ENCODE measurements at regions not wholly inside any gene's neighbourhood (a gene's known extent, or its start where the extent isn't known, plus 50 kb on each side); places are given as distances from the start of the nearest gene placed in this dataset.

DNA sequence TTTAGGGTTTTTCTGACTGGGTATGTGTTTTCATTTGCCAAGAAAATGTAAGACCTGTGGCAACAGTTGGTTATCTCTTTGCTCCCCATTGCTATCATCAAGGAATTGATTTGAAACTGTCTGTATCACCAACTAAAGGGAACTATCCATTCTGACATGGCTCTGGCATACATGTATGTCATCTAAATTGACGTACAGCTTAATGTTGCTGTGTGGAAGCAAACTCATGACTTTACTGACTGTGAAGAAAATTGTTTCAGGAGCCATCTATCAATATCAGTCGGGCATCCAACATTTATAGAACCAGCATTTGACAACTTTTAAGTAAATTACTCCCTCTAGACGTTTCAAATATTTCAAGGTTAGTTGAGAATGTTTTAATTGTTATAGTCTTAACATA, 555.8 kb upstream of the EPHA7 start:
- TF ChIP-seq, protein P1, sequence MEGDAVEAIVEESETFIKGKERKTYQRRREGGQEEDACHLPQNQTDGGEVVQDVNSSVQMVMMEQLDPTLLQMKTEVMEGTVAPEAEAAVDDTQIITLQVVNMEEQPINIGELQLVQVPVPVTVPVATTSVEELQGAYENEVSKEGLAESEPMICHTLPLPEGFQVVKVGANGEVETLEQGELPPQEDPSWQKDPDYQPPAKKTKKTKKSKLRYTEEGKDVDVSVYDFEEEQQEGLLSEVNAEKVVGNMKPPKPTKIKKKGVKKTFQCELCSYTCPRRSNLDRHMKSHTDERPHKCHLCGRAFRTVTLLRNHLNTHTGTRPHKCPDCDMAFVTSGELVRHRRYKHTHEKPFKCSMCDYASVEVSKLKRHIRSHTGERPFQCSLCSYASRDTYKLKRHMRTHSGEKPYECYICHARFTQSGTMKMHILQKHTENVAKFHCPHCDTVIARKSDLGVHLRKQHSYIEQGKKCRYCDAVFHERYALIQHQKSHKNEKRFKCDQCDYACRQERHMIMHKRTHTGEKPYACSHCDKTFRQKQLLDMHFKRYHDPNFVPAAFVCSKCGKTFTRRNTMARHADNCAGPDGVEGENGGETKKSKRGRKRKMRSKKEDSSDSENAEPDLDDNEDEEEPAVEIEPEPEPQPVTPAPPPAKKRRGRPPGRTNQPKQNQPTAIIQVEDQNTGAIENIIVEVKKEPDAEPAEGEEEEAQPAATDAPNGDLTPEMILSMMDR (IDR thresholded peaks at IDR 0.05; ENCODE audit: control extremely low read depth, extremely low read depth, low read depth, missing control alignments) = no peak
- DNase-seq (ENCODE audit: extremely low spot score) = no peak
- POLR2A ChIA-PET = no interaction called here
- CTCF ChIA-PET = no interaction called here

DNA sequence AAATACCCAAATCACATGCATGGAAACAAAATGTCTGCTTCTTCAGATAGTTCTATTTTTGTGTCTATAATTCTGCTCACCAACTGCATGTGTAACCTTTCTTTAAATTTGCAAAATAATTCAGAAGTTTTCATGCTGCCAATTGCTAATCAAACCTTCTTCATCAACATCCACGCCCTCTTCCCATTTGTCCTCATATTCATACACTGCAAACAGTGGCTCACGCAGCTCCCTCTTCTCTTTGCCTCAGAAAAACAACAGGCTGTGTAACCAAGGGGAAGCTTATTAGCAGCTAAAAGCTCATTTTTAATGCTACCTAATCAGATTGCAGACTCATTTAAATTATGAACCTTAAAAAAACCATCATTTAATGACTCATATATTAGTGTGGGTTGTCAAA, 555.0 kb upstream of the EPHA7 start:
- POLR2A ChIA-PET = no interaction called here
- TF ChIP-seq, protein P1 (IDR thresholded peaks at IDR 0.05; ENCODE audit: control extremely low read depth, extremely low read depth, low read depth, missing control alignments) = no peak
- CTCF ChIA-PET = no interaction called here

DNA sequence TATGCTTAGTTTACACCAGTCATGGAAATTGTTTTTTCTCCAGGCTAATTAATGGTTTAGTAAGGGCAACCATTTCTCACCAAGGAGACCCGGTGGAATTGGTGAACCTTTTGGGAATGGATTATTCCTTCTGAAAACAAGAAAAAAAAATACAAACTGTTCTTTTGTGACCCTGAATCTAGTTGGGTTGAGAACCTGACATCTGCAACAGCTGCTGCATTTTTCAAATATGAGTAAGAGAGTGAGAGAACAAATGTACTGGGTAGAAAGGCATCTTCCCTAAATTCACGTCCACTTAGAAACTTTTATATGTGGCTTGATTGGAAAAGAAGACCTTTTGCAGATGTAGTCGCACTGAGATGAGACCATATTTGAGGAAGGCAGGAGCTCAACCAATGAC, 553.4 kb upstream of the EPHA7 start:
- no peak for DNase-seq (ENCODE audit: extremely low spot score)
- ChIA-PET POLR2A (no interaction called here), CTCF (no interaction called here)
- TF ChIP-seq, protein P1 (IDR thresholded peaks at IDR 0.05; ENCODE audit: control extremely low read depth, extremely low read depth, low read depth, missing control alignments) = no peak

More for the DNA sequence above, 555.0 kb upstream of the EPHA7 start:
- no peak for DNase-seq (ENCODE audit: extremely low spot score)

DNA sequence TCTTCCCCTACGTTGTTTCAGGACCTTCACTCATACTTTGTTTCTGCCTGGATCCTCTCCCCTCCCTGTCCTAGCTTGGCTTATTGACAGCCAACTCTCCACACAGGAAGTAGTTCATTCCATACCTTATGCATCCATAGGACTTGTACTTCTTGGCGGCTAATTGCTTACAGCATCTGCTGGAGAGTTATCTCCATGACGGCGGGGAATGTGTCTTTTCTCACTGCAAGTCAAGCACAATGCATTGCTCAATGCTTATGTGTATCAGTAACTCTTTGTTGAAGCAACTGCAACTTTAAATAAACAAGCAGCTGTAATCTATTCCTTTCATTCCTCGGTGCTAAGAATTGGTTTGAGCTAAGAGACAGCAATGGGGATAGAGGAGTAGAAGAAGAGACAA, 551.3 kb upstream of the EPHA7 start:
- POLR2A ChIA-PET = no interaction called here
- DNase-seq (ENCODE audit: extremely low spot score) = no peak
- CTCF ChIA-PET = interaction anchor here (1.0 to 1.3 kb wide), 2 partner anchors 11 to 16 kb away, joined by 3 read pairs; no protein-coding TSS in a partner anchor
- TF ChIP-seq, protein P1 (IDR thresholded peaks at IDR 0.05; ENCODE audit: control extremely low read depth, extremely low read depth, low read depth, missing control alignments) = no peak

DNA sequence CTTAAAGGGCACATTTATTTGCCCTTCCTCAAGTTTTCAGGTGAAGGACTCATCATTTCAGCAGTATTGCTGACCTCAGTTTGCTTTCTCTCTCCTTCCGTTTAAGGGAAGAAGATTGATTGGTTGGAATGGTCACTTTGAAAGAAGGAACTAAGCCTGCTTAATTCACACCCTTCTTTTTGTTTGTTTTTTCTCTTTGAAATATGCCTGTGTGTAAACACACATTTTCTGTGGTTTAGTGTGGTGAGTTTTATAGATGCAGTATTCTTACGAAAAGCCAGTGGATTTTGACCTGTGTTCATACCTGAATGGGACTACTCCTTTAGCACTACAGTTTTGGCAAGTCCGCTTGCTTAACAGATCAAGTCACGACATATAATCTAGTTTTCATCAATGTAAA, 548.8 kb upstream of the EPHA7 start:
- CTCF ChIA-PET = no interaction called here
- DNase-seq (ENCODE audit: extremely low spot score) = no peak
- POLR2A ChIA-PET = no interaction called here
- TF ChIP-seq, protein P1 (IDR thresholded peaks at IDR 0.05; ENCODE audit: control extremely low read depth, extremely low read depth, low read depth, missing control alignments) = no peak

DNA sequence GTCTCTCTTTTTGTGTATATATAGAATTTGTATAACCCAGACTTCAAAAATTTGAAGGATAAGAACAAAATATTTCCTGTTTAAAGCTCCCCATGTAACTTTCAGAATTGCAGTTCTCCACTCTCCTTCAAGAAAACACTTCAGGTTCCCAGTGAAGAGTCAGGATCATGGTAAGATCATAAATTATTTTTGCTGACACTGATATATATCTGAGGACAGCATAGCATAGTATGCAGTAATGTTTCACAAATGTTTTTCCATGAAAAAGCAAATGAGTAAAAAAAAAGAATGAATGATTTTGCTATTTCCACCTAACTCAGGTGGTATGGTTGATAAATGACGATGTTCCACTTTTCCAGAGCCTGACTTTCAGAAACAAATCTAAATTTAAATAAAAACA, 545.6 kb upstream of the EPHA7 start:
- DNase-seq (ENCODE audit: extremely low spot score) = no peak
- ChIA-PET POLR2A (no interaction called here), CTCF (no interaction called here)
- TF ChIP-seq, protein P1 (IDR thresholded peaks at IDR 0.05; ENCODE audit: control extremely low read depth, extremely low read depth, low read depth, missing control alignments) = no peak

DNA sequence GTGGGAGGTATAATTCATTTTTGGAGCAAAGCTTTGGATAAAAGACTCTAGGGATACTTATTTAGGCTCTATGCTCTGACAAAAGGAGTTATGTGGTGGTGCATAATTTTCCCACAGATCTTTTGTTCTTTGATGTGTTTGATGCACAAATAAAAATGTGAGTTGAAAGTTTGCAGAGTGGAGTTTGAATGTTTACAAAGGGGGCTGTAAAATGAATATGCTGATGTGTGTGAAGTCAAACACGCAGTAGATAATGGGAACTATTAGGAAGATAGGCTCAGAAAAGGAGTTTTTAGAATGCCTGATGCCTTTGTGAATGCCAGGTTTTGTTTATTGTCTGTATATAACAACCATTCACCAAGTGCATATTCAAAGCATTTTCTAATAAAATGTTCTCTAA, 545.0 kb upstream of the EPHA7 start:
- CTCF ChIA-PET = no interaction called here
- POLR2A ChIA-PET = no interaction called here
- TF ChIP-seq, protein P1 (IDR thresholded peaks at IDR 0.05; ENCODE audit: control extremely low read depth, extremely low read depth, low read depth, missing control alignments) = no peak
- DNase-seq (ENCODE audit: extremely low spot score) = no peak

All from GM10248 (cell line).